Effector memory CD8-positive, alpha-beta T cell (primary cell): ENCODE measurements at regions not wholly inside any gene's neighbourhood (a gene's known extent, or its start where the extent isn't known, plus 50 kb on each side); places are given as distances from the start of the nearest gene placed in this dataset.
"Not testable (repeated sequence)": the region's sequence is repeated elsewhere in the genome, so short reads cannot be mapped to it uniquely, and the experiment has no call there.

Experiments used
- ATAC-seq: fragments of 150-1000 bp; cut with Tn5 transposase; replicated peaks from 2 replicates; pipeline ENCODE4 v1.10.0; 2021; ENCODE audit warnings: mild to moderate bottlenecking, moderate library complexity
- DNase-seq, 3 experiments: peaks; one replicate each; pipeline ENCODE4 v3.0.0; 2021
- H3K27ac Mint-ChIP-seq, 2 donors: one replicate each; pipeline ENCODE4 v1.8.0; 2022; ENCODE audit warnings: mild to moderate bottlenecking in 2 of 2, mixed read lengths in 2 of 2, moderate library complexity in 2 of 2
- H3K27me3 Mint-ChIP-seq, 2 donors: one replicate each; pipeline ENCODE4 v1.8.0; 2022; ENCODE audit warnings: mixed read lengths in 2 of 2
- H3K36me3 Mint-ChIP-seq: one replicate; pipeline ENCODE4 v1.8.0; 2022; ENCODE audit warnings: mild to moderate bottlenecking, moderate library complexity, mixed read lengths; ENCODE audit not compliant: insufficient read depth
- H3K4me1 Mint-ChIP-seq, 2 donors: one replicate each; pipeline ENCODE4 v1.8.0; 2022; ENCODE audit warnings: low read depth in 2 of 2, mixed read lengths in 2 of 2
- H3K4me3 Mint-ChIP-seq, 2 donors: one replicate each; pipeline ENCODE4 v1.8.0; 2022; ENCODE audit warnings: mild to moderate bottlenecking in 2 of 2, mixed read lengths in 2 of 2, moderate library complexity in 2 of 2
- H3K9me3 Mint-ChIP-seq, 2 donors: one replicate each; pipeline ENCODE4 v1.8.0; 2022; ENCODE audit warnings: mixed read lengths in 2 of 2

DNA sequence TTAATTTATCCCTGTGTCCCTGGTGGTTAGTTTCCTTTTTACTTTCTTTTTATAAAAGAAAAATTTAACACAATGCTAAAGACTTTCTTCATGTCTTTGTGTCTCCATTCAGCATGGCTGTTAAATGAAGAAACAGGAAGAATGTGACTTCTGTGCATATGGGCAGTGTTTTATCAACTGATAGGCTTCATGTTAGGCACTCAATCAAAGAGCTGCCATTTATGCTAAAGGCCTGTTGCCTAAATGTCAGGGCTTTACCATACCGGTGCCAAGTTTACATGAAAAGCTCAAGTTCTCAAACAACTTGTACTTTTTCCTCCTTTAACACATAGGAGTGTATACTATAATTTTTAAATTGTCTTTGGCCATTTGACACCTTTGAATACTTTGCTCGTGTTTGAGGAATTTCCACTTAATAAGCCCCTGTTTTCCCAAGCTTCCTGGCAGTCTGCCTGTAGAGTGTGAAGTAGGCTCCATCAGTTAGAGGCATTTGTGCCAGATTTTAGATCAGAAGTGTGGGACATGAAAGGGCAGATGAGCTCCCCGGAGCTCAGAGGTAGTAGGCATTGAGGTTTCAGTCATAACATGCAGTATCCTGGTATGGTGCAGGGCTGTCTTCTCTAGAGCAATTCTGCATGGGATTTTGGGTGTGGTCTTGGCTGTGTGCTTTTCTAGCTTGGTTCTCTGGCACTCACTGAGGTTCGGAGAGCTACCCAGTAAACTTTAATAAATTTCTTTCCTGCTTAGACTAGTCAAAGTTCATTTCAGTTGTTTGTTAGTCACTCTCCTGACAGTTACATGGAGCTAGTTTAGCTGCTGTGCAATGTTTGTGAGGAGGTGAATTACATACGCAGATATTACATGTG is 119.0 kb downstream of the LEPR start:
- H3K27me3 Mint-ChIP-seq = no peaks in the 10 kb centered on the region

DNA sequence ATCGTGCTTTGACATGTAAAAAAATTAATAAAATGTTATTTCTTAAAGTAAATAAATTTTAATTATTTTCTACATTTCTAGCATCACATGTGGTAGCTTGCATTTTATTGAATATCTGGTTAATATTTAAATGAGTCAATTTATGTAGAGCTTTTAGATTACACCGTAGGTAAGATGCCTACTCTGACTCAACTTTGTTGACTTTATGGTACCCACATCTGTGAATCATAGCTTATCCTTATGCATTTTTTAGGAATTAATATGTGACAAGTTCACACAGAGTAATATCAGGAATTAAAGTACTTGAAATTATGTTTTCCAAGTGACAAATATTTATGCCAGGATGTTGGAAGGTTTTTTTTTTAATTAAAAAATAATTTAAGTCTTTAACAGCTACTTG is 120.7 kb downstream of the LEPR start:
- Mint-ChIP-seq H3K27me3 (no peaks in the 10 kb centered on the region), H3K27ac (no peak overlapping the region), H3K4me1 (no peaks in the 10 kb centered on the region), H3K4me3 (no peak overlapping the region), H3K9me3 (peaks cover 0 to 3% of the 10 kb centered on the region in 2 donors), H3K36me3 (no peaks in the 10 kb centered on the region)
- no peak for ATAC-seq
- no peak for DNase-seq

More for the DNA sequence above, 119.0 kb downstream of the LEPR start:
- H3K9me3 Mint-ChIP-seq = peaks cover 0 to 3% of the 10 kb centered on the region in 2 donors
- no peaks in the 10 kb centered on the region for H3K4me1 Mint-ChIP-seq
- DNase-seq = no peak
- H3K27ac Mint-ChIP-seq = no peak overlapping the region
- no peaks in the 10 kb centered on the region for H3K36me3 Mint-ChIP-seq
- no peak for ATAC-seq
- no peak overlapping the region for H3K4me3 Mint-ChIP-seq

DNA sequence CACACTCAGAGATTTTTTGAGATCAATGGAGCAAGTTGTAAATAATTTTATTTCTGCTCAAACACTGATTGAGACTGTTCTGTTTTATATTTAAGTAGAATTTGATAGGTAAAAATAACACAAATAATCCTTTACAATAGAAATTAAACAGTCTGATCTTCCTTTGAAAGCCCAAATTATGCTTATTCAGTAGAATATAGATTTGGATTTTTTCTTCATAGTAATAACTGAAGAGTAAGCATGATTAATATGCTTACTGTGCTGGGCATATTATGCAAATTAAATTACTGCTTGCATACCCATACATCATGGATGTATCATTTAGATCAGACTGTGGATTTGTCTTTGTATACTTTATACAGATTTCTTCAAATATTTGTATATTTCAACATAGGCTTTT is 121.4 kb downstream of the LEPR start:
- ATAC-seq (no peak), DNase-seq (no peak)
- H3K4me3 Mint-ChIP-seq = no peak overlapping the region
- H3K27me3 Mint-ChIP-seq = no peaks in the 10 kb centered on the region
- H3K36me3 Mint-ChIP-seq = no peaks in the 10 kb centered on the region
- no peaks in the 10 kb centered on the region for H3K4me1 Mint-ChIP-seq
- no peak overlapping the region for H3K27ac Mint-ChIP-seq
- H3K9me3 Mint-ChIP-seq = peaks cover 0 to 3% of the 10 kb centered on the region in 2 donors

DNA sequence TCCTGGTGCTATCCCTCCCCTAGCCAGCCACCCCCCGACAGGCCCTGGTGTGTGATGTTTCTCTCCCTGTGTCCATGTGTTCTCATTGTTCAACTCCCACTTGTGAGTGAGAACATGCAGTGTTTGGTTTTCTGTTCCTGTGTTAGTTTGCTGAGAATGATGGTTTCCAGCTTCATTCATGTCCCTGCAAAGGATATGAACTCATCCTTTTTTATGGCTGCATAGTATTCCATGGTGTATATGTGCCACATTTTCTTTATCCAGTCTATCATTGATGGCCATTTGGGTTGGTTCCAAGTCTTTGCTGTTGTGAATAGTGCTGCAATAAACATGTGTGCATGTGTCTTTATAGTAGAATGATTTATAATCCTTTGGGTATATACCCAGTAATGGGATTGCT is 122.1 kb downstream of the LEPR start:
- not testable (repeated sequence) for H3K27ac Mint-ChIP-seq, ATAC-seq, DNase-seq, H3K9me3 Mint-ChIP-seq, H3K27me3 Mint-ChIP-seq, H3K36me3 Mint-ChIP-seq, H3K4me1 Mint-ChIP-seq, H3K4me3 Mint-ChIP-seq

DNA sequence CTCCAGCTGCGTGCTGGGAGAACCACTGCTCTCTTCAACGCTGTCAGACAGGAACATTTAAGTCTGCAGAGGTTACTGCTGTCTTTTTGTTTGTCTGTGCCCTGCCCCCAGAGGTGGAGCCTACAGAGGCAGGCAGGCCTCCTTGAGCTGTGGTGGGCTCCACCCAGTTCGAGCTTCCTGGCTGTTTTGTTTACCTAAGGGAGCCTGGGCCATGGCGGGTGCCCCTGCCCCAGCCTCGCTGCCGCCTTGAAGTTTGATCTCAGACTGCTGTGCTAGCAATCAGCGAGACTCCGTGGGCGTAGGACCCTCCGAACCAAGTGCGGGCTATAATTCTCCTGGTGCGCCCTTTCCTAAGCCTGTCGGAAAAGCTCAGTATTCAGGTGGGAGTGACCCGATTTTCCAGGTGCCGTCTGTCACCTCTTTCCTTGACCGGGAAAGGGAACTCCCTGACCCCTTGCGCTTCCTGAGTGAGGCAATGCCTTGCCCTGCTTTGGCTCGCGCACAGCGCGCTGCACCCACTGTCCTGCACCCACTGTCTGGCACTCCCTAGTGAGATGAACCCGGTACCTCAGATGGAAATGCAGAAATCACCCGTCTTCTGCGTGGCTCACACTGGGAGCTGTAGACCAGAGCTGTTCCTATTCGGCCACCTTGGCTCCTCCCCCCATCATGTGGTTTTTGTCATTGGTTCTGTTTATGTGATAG is 130.0 kb downstream of the LEPR start:
- not testable (repeated sequence) for ATAC-seq, DNase-seq, H3K36me3 Mint-ChIP-seq, H3K27me3 Mint-ChIP-seq, H3K4me3 Mint-ChIP-seq, H3K27ac Mint-ChIP-seq, H3K4me1 Mint-ChIP-seq
- peaks cover 13 to 30% of the 10 kb centered on the region in 2 donors for H3K9me3 Mint-ChIP-seq

DNA sequence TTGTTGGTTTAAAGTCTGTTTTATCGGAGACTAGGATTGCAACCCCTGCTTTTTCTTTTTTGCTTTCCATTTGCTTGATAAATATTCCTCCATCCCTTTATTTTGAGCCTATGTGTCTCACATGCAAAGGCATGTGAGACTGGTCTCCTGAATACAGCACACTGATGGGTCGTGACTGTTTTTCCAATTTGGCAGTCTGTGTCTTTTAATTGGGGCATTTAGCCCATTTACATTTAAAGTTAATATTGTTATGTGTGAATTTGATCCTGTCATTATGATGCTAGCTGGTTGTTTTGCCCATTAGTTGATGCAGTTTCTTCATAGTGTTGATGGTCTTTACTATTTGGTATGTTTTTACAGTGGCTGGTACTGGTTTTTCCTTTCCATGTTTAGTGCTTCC is 132.0 kb downstream of the LEPR start:
- H3K4me1 Mint-ChIP-seq, H3K4me3 Mint-ChIP-seq, H3K27ac Mint-ChIP-seq, H3K36me3 Mint-ChIP-seq, ATAC-seq, DNase-seq, H3K27me3 Mint-ChIP-seq: not testable (repeated sequence)
- H3K9me3 Mint-ChIP-seq = peaks cover 13 to 37% of the 10 kb centered on the region in 2 donors

DNA sequence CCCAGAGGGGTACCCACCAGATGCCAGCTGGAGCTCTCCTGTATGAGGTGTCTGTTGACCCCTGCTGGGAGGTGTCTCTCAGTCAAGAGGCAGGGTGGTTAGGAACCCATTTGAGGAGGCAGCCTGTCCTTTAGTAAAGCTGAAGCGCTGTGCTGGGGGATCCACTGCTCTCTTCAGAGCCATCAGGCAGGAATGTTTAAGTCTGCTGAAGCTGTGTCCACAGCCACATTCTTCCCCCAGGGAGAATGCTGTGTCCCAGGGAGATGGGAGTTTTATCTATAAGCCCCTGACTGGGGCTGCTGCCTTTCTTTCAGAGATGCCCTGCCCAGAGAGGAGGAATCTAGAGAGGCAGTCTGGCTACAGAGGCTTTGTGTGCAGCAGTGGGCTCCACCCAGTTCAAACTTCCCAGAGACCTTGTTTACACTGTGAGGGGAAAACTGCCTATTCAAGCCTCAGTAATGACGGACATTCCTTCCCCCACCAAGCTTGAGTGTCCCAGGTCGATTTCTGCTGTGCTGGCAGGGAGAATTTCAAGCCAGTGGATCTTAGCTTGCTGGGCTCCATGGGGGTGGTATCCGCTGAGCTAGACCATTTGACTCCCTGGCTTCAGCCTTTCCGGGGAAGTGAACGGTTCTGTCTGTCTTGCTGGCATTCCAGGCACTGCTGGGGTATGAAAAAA is 133.8 kb downstream of the LEPR start:
- not testable (repeated sequence) for ATAC-seq, DNase-seq

DNA sequence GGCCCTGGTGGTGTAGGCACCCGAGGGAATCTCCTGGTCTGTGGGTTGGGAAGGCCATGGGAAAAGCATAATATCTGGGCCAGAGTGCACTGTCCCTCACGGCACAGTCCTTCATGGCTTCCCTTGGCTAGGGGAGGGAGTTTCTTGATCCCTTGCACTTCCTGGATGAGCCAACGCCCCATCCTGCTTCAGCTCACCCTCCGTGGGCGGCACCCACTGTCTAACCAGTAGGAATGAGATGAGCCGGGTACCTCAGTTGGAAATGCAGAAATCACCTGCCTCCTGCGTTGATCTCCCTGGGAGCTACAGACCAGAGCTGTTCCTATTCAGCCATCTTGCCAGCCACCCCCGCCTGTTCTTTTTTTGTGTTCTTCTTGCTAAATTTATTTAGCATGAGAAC is 134.4 kb downstream of the LEPR start:
- H3K4me3 Mint-ChIP-seq = no peak overlapping the region
- no peaks in the 10 kb centered on the region for H3K36me3 Mint-ChIP-seq
- DNase-seq (no peak), ATAC-seq (no peak)
- H3K4me1 Mint-ChIP-seq = no peaks in the 10 kb centered on the region
- peaks cover 9 to 37% of the 10 kb centered on the region in 2 donors for H3K9me3 Mint-ChIP-seq
- no peak overlapping the region for H3K27ac Mint-ChIP-seq
- no peaks in the 10 kb centered on the region for H3K27me3 Mint-ChIP-seq

More for the DNA sequence above, 133.8 kb downstream of the LEPR start:
- H3K9me3 Mint-ChIP-seq = peaks cover 9 to 37% of the 10 kb centered on the region in 2 donors
- not testable (repeated sequence) for H3K36me3 Mint-ChIP-seq, H3K4me3 Mint-ChIP-seq, H3K27ac Mint-ChIP-seq, H3K27me3 Mint-ChIP-seq, H3K4me1 Mint-ChIP-seq

DNA sequence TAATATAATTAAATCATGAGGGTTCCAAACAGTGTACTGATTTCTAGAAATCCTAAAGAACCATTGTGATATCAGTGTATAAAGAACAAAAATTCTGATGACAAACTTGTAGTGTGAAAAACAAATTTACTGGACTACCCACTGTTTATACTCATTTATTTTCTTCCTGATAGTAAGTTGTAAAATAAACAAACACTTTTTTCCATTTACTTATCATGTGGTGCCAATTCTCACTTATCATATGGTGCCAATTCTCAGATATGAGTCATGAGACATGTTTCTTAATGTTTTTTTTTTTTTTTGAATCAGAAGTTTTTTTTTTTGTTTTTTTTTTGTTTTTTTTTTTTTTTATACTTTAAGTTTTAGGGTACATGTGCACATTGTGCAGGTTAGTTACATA is 137.7 kb downstream of the LEPR start:
- Mint-ChIP-seq H3K4me3 (no peak overlapping the region), H3K4me1 (no peaks in the 10 kb centered on the region), H3K9me3 (peaks cover 2 to 12% of the 10 kb centered on the region in 2 donors), H3K27me3 (no peaks in the 10 kb centered on the region), H3K27ac (no peak overlapping the region), H3K36me3 (no peaks in the 10 kb centered on the region)
- no peak for DNase-seq
- no peak for ATAC-seq

DNA sequence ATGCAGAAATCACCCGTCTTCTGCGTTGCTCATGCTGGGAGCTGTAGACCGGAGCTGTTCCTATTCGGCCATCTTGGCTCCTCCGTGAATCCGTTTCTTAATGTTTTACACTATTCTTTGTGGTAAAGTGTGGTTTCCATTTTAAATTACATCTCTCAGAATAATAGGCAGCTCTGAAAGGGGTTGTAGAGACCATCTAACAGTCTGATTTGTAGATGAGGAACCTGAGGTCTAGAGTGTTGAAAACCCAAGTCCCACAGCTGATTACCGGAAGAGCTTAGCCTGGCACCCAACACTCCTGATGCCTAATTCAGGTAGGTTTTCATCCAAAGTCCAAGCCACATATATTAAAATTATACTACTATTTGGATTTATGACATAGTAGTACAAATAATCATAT is 144.0 kb downstream of the LEPR start:
- no peaks in the 10 kb centered on the region for H3K4me1 Mint-ChIP-seq
- no peak for DNase-seq
- H3K27ac Mint-ChIP-seq = no peak overlapping the region
- H3K9me3 Mint-ChIP-seq = no peaks in the 10 kb centered on the region
- no peaks in the 10 kb centered on the region for H3K36me3 Mint-ChIP-seq
- no peaks in the 10 kb centered on the region for H3K27me3 Mint-ChIP-seq
- H3K4me3 Mint-ChIP-seq = no peak overlapping the region
- no peak for ATAC-seq

DNA sequence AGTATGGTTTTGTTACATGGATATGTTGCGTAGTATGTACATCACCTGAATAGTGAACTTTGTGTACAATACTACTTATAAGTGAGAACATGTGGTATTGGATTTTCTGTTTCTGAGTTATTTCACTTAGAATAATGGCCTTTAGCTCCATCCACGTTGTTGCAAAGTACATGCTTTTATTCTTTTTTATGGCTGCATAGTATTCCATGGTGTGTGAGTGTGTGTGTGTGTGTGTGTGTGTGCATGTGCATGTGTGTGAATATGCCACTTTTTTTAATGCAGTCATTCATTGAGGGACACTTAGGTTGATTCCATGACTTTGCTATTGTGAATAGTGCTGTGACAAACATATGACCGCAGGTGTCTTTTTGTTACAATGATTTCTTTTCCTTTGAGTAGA is 147.8 kb downstream of the LEPR start:
- Mint-ChIP-seq H3K27ac (no peak overlapping the region), H3K4me3 (no peak overlapping the region), H3K36me3 (no peaks in the 10 kb centered on the region), H3K27me3 (no peaks in the 10 kb centered on the region), H3K4me1 (no peaks in the 10 kb centered on the region), H3K9me3 (no peaks in the 10 kb centered on the region)
- DNase-seq = no peak
- ATAC-seq = no peak

DNA sequence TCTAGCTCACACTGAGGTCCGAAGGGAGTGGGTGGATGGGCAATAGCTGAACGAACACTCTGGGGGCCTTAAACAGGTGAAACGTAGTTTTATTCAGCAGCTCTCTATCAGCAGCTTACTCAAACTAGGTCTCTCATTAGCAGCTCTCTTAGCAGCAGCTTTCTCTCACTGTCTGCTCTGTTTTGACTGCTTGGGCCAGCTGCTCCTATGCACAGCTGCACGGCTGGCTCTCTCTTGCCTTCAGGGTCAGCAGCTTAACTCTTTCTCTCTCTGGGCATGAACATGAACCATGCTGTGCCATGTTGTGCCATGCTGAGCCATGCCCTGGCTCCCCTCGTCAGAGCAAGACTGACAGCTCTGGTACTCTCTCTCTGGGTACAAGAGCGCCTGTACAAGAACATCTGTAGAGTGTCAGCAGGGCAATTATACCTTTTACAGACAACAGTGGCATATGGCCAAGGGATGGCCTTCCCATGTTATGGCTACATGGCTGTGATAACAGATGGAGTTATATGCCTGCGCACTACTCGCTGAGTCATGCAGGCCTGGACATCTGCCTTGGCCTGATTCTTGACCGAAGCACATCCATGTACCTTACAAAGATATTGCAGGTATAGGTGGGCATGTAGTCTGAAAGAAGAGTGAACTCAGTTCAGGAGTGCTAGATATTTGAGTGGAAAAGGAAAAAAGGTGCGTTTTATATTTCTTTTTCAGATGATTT is 152.4 kb downstream of the LEPR start:
- H3K9me3 Mint-ChIP-seq = no peaks in the 10 kb centered on the region
- ATAC-seq (no peak), DNase-seq (no peak)
- no peak overlapping the region for H3K27ac Mint-ChIP-seq
- no peaks in the 10 kb centered on the region for H3K27me3 Mint-ChIP-seq
- H3K4me3 Mint-ChIP-seq = no peak overlapping the region
- H3K36me3 Mint-ChIP-seq = no peaks in the 10 kb centered on the region
- H3K4me1 Mint-ChIP-seq = no peaks in the 10 kb centered on the region

DNA sequence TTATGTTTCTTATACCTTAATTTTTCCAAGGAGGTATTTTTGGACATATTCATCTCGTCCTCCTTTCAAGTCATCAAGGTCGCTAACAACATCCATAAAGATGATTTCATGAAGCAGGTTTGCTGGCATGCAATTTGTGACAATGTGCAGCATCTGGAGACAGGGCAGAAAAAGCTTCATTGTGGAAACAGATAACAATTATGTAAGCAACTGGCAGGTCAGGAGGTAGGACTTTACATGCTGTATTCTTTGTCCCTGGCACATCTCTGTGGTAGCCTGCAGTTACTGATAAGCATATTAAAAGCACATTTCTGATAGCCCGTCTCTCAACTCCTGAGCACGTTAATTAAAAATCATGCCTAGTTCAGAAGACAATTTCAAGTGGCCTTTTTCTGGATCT is 156.8 kb downstream of the LEPR start:
- Mint-ChIP-seq H3K27ac (no peak overlapping the region), H3K27me3 (peaks cover 0 to 9% of the 10 kb centered on the region in 2 donors), H3K36me3 (no peaks in the 10 kb centered on the region), H3K4me3 (no peak overlapping the region), H3K9me3 (no peaks in the 10 kb centered on the region), H3K4me1 (no peaks in the 10 kb centered on the region)
- ATAC-seq (no peak), DNase-seq (no peak)
